PC-9 (cell line): ENCODE measurements at regions not wholly inside any gene's neighbourhood (a gene's known extent, or its start where the extent isn't known, plus 50 kb on each side); places are given as distances from the start of the nearest gene placed in this dataset.

Source experiments
- CTCF ChIP-seq: fragments of 200-600 bp; sonication (generic); conservative IDR thresholded peaks from 2 replicates; pipeline ENCODE4 v1.6.1; 2017; ENCODE audit warnings: mixed run types, antibody characterized with exemption, mild to moderate bottlenecking, moderate library complexity
- EZH2 ChIP-seq: fragments of 200-600 bp; sonication (generic); IDR thresholded peaks from 2 replicates; pipeline ENCODE4 v1.8.0; 2017; ENCODE audit warnings: antibody characterized with exemption, low read depth

GRCh38 chr5:174380311-174380710, 334.8 kb downstream of the NSG2 start:
- TF ChIP-seq CTCF = no peak
- no peak for TF ChIP-seq EZH2
